PC-9 (cell line): ENCODE measurements at regions not wholly inside any gene's neighbourhood (a gene's known extent, or its start where the extent isn't known, plus 50 kb on each side); places are given as distances from the start of the nearest gene placed in this dataset.
A peak's percentile ranks its signal among the peaks of the same experiment; 100 is the strongest.

ENCODE experiments used
- BruUV-seq: library from RNA; stranded (reverse); fragments of 400-500 nt; replicated peaks from 2 replicates; lab custom pipeline; 2021; lab: Mats Ljungman, UMichigan
- CTCF ChIA-PET: fragments of 300-600 bp; sonication (Branson Sonifier 250); formaldehyde crosslinking; loops from one replicate; lab custom pipeline; 2022; ENCODE audit warnings: antibody characterized with exemption; lab: Charles Lee
- POLR2A ChIA-PET: fragments of 300-600 bp; sonication (Branson Sonifier 250); formaldehyde crosslinking; loops from one replicate; lab custom pipeline; 2022; ENCODE audit warnings: antibody characterized with exemption; ENCODE audit not compliant: unreplicated experiment; lab: Charles Lee
- DNase-seq, 2 experiments: peaks; one replicate each; pipeline versions ENCODE4 v3.0.0 to v3.0.0-alpha.2; 2015 to 2022; ENCODE audit warnings: mixed read lengths in 1 of 2
- H2AFZ ChIP-seq: fragments of 200-600 bp; sonication (generic); 2 replicates; pipeline ENCODE4 v1.8.1; 2017; ENCODE audit warnings: antibody characterized with exemption
- H3F3A ChIP-seq: fragments of 200-600 bp; sonication (generic); 2 replicates; pipeline ENCODE4 v1.8.1; 2017; ENCODE audit warnings: antibody characterized with exemption, mild to moderate bottlenecking, low read depth; ENCODE audit not compliant: insufficient read depth
- H3K27ac ChIP-seq: fragments of 200-600 bp; sonication (generic); 2 replicates; pipeline ENCODE4 v1.6.1; 2016; ENCODE audit warnings: mixed run types
- H3K27me3 ChIP-seq: fragments of 200-600 bp; sonication (generic); 2 replicates; pipeline ENCODE4 v1.6.1; 2016; ENCODE audit warnings: low read depth, mixed run types; ENCODE audit not compliant: insufficient read depth
- H3K36me3 ChIP-seq: fragments of 200-600 bp; sonication (generic); 2 replicates; pipeline ENCODE4 v1.6.1; 2016; ENCODE audit warnings: low read depth, mixed run types
- H3K4me1 ChIP-seq: fragments of 200-600 bp; sonication (generic); replicated peaks from 2 replicates; pipeline ENCODE4 v1.6.1; 2016; ENCODE audit warnings: mixed run types; ENCODE audit not compliant: insufficient read depth
- H3K4me2 ChIP-seq: fragments of 200-600 bp; sonication (generic); 2 replicates; pipeline ENCODE4 v1.6.1; 2017; ENCODE audit warnings: mixed run types
- H3K4me3 ChIP-seq: fragments of 200-600 bp; sonication (generic); 2 replicates; pipeline ENCODE4 v1.6.1; 2016; ENCODE audit warnings: mixed run types
- H3K79me2 ChIP-seq: fragments of 200-600 bp; sonication (generic); 2 replicates; pipeline ENCODE4 v1.6.1; 2017; ENCODE audit warnings: low read depth, mixed run types
- H3K9me2 ChIP-seq: fragments of 200-600 bp; sonication (generic); 2 replicates; pipeline ENCODE4 v1.8.1; 2017; ENCODE audit warnings: mild to moderate bottlenecking; ENCODE audit not compliant: insufficient read depth
- H3K9me3 ChIP-seq: fragments of 200-600 bp; sonication (generic); 2 replicates; pipeline ENCODE4 v1.8.1; 2016; ENCODE audit warnings: low read depth; ENCODE audit not compliant: insufficient read depth
- H4K20me1 ChIP-seq: fragments of 200-600 bp; sonication (generic); 2 replicates; pipeline ENCODE4 v1.8.1; 2017; ENCODE audit not compliant: insufficient read depth
- CTCF ChIP-seq: fragments of 200-600 bp; sonication (generic); conservative IDR thresholded peaks from 2 replicates; pipeline ENCODE4 v1.6.1; 2017; ENCODE audit warnings: mixed run types, antibody characterized with exemption, mild to moderate bottlenecking, moderate library complexity
- EZH2 ChIP-seq: fragments of 200-600 bp; sonication (generic); IDR thresholded peaks from 2 replicates; pipeline ENCODE4 v1.8.0; 2017; ENCODE audit warnings: antibody characterized with exemption, low read depth
- intact Hi-C: fragments of 100-400 bp; cut with micrococcal nuclease; formaldehyde crosslinking; loops from one replicate; pipeline ENCODE4 v1.10.0; 2022; ENCODE audit not compliant: unreplicated experiment

GRCh38 chr7:21131897-21132296, 296.0 kb upstream of the SP4 start:
- Histone ChIP-seq H3K27ac (no peak overlapping the region), H3F3A (no peaks in the 10 kb centered on the region)
- no peak for TF ChIP-seq EZH2
- no peak for TF ChIP-seq CTCF

GRCh38 chr7:21134631-21135030, 293.3 kb upstream of the SP4 start:
- intact Hi-C loops = no loop called here
- Histone ChIP-seq H3F3A (no peaks in the 10 kb centered on the region), H3K27ac (no peak overlapping the region), H3K9me3 (peaks cover 11% of the 10 kb centered on the region), H3K36me3 (no peaks in the 10 kb centered on the region), H3K27me3 (no peaks in the 10 kb centered on the region), H3K79me2 (no peaks in the 10 kb centered on the region), H3K4me2 (no peak overlapping the region), H3K4me3 (no peak overlapping the region), H4K20me1 (no peaks in the 10 kb centered on the region), H2AFZ (no peak overlapping the region), H3K9me2 (no peaks in the 10 kb centered on the region), H3K4me1 (no peaks in the 10 kb centered on the region)
- TF ChIP-seq EZH2 = no peak
- TF ChIP-seq CTCF = no peak
- ChIA-PET CTCF (no interaction called here), POLR2A (no interaction called here)
- DNase-seq = no peak
- BruUV-seq = no TSS peak

More at GRCh38 chr7:21131897-21132296, 296.0 kb upstream of the SP4 start:
- POLR2A ChIA-PET = no interaction called here
- no peak overlapping the region for H3K4me2 ChIP-seq
- CTCF ChIA-PET = no interaction called here
- H3K4me1 ChIP-seq = peaks cover 14% of the 10 kb centered on the region
- H3K9me2 ChIP-seq = no peaks in the 10 kb centered on the region
- no peaks in the 10 kb centered on the region for H4K20me1 ChIP-seq
- BruUV-seq = no TSS peak
- H2AFZ ChIP-seq = no peak overlapping the region
- DNase-seq = no peak
- H3K4me3 ChIP-seq = no peak overlapping the region
- intact Hi-C loops = no loop called here
- H3K79me2 ChIP-seq = no peaks in the 10 kb centered on the region
- no peaks in the 10 kb centered on the region for H3K27me3 ChIP-seq
- H3K9me3 ChIP-seq = peaks cover 11% of the 10 kb centered on the region
- H3K36me3 ChIP-seq = no peaks in the 10 kb centered on the region

- Histone ChIP-seq H3K36me3 (no peaks in the 10 kb centered on the region), H3K27ac (no peak overlapping the region), H3F3A (no peaks in the 10 kb centered on the region), H2AFZ (no peak overlapping the region), H3K27me3 (no peaks in the 10 kb centered on the region), H3K4me2 (no peak overlapping the region), H3K4me1 (peaks cover 5% of the 10 kb centered on the region; the same call in 1 of the 2 replicates), H4K20me1 (no peaks in the 10 kb centered on the region), H3K4me3 (no peak overlapping the region), H3K9me3 (peaks cover 11% of the 10 kb centered on the region), H3K9me2 (no peaks in the 10 kb centered on the region), H3K79me2 (no peaks in the 10 kb centered on the region)
- CTCF ChIA-PET = no interaction called here
- DNase-seq = peak in 1 of 2 experiments; percentile 43
- intact Hi-C loops = no loop called here
- no peak for TF ChIP-seq EZH2
- no peak for TF ChIP-seq CTCF
- POLR2A ChIA-PET = no interaction called here
- no TSS peak for BruUV-seq
Observed at GRCh38 chr7:21135437-21135836, 292.4 kb upstream of the SP4 start.
